HUES6 (cell line): ENCODE measurements at regions not wholly inside any gene's neighbourhood (a gene's known extent, or its start where the extent isn't known, plus 50 kb on each side); places are given as distances from the start of the nearest gene placed in this dataset.
"Not testable (repeated sequence)": the region's sequence is repeated elsewhere in the genome, so short reads cannot be mapped to it uniquely, and the experiment has no call there.

Source experiments
- H3K27ac ChIP-seq: 2 replicates; pipeline ENCODE4 v1.7.0; 2013; ENCODE audit warnings: low read depth, mild to moderate bottlenecking, low read length, inconsistent platforms
- H3K27me3 ChIP-seq: 2 replicates; pipeline ENCODE4 v1.6.1; 2013; ENCODE audit warnings: low read length; ENCODE audit not compliant: control insufficient read depth, insufficient read depth
- H3K36me3 ChIP-seq: 2 replicates; pipeline ENCODE4 v1.6.1; 2013; ENCODE audit warnings: low read length; ENCODE audit not compliant: control insufficient read depth, insufficient read depth
- H3K4me1 ChIP-seq: 2 replicates; pipeline ENCODE4 v1.6.1; 2013; ENCODE audit warnings: low read length; ENCODE audit not compliant: control insufficient read depth, insufficient read depth
- H3K4me3 ChIP-seq: 2 replicates; pipeline ENCODE4 v1.5.1; 2013; ENCODE audit warnings: low read depth, low read length
- H3K9ac ChIP-seq: one replicate; pipeline ENCODE4 v1.6.1; 2013; ENCODE audit warnings: mild to moderate bottlenecking, low read length
- H3K9me3 ChIP-seq: 2 replicates; pipeline ENCODE4 v1.6.1; 2013; ENCODE audit warnings: low read depth, low read length; ENCODE audit not compliant: control insufficient read depth, insufficient read depth

GRCh38 chr2:144125751-144126150 is 394.2 kb downstream of the ZEB2 start:
- no peak overlapping the region for H3K27ac ChIP-seq
- H3K36me3 ChIP-seq, result no peaks in the 10 kb centered on the region
- no peaks in the 10 kb centered on the region for H3K9me3 ChIP-seq
- no peak overlapping the region for H3K9ac ChIP-seq
- H3K4me1 ChIP-seq, result no peaks in the 10 kb centered on the region
- no peak overlapping the region for H3K4me3 ChIP-seq
- H3K27me3 ChIP-seq, result no peaks in the 10 kb centered on the region

DNA sequence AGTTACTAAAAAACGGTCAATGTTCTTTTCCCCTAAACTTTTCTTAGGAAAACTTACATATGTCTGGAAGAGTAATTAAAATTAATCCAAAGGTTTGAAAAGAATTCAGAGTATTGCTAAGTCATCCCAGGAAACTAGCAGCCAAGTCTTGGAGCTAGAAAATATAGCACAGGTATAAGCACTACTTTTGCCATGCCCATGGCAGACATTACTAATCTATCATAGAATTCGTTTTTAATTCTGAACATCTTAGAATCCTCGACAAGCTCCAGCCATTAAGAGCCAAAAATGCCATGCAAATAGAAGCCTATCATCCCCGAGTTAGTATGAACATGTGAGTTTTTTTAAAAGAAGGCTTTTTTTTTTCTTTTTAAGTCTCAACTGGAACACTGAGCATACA is 395.0 kb downstream of the ZEB2 start:
- H3K9ac ChIP-seq, result no peak overlapping the region
- no peak overlapping the region for H3K27ac ChIP-seq
- H3K4me1 ChIP-seq, result no peaks in the 10 kb centered on the region
- no peaks in the 10 kb centered on the region for H3K27me3 ChIP-seq
- no peaks in the 10 kb centered on the region for H3K36me3 ChIP-seq
- no peaks in the 10 kb centered on the region for H3K9me3 ChIP-seq
- no peak overlapping the region for H3K4me3 ChIP-seq

DNA sequence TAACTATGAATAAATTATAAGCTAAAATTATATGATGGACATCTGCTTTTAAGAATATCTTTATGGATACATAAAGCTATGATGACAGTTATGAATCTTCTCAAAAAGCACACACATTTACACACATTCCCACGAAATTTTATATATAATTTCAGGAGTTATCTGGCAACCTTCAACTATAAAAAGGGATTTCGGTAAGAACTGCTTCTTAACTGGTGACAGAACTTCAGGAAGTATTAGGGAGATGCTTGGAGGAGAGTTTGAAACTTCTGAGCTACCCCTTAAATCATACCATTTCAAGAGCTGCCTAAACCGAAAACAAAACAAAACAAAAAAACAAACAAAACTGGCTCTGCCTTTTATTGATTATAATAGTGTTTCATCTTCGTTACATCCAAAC is 399.4 kb downstream of the ZEB2 start:
- Histone ChIP-seq H3K27me3 (no peaks in the 10 kb centered on the region), H3K9me3 (no peaks in the 10 kb centered on the region), H3K9ac (no peak overlapping the region), H3K4me1 (no peaks in the 10 kb centered on the region), H3K4me3 (no peak overlapping the region), H3K27ac (no peak overlapping the region), H3K36me3 (no peaks in the 10 kb centered on the region)

DNA sequence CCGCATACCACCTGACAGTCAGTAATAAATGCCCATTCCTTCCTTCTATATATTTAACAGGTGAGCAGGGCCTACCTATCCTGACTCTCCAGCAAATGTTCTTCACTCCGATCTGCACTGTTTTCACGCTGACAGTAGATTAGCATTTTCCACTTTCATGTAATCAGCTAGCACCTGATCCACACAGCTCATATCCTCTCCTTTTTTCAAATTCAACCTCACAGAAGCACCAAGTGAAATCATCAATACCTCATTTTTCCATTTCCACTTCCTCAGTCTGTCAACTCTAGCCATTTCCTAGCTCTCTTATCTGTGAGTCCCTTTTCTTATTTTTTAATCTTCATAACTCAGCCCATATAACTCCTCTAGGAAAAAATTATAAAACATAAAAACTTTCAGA is 402.8 kb downstream of the ZEB2 start:
- Histone ChIP-seq H3K36me3 (no peaks in the 10 kb centered on the region), H3K4me3 (no peak overlapping the region), H3K27ac (no peak overlapping the region), H3K9me3 (no peaks in the 10 kb centered on the region; the same call in 1 of the 2 replicates), H3K27me3 (no peaks in the 10 kb centered on the region), H3K9ac (no peak overlapping the region), H3K4me1 (no peaks in the 10 kb centered on the region)

- H3K36me3 ChIP-seq, result no peaks in the 10 kb centered on the region
- no peaks in the 10 kb centered on the region for H3K4me1 ChIP-seq
- H3K27ac ChIP-seq, result no peak overlapping the region
- H3K9ac ChIP-seq, result no peak overlapping the region
- no peak overlapping the region for H3K4me3 ChIP-seq
- no peaks in the 10 kb centered on the region; the same call in 1 of the 2 replicates for H3K9me3 ChIP-seq
- H3K27me3 ChIP-seq, result no peaks in the 10 kb centered on the region
These were observed 404.1 kb downstream of the ZEB2 start for GRCh38 chr2:144115739-144116291.

DNA sequence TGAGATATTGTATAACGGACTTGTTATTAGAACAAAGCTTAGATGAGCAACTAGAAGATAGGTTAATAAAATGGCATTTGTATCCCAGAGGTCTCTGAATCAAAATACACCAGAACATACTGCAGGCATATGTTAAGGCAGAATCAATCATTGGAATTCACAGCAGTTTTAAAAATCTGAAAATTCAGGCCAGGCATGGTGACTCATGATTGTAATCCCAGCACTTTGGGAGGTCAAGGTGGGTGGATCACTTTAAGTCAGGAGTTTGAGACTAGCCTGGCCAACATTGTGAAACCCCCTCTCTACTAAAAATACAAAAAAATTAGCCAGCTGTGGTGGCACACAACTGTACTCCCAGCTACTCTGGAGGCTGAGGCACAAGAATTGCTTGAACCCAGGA is 405.2 kb downstream of the ZEB2 start:
- Histone ChIP-seq H3K9ac (no peak overlapping the region), H3K4me3 (no peak overlapping the region), H3K27ac (no peak overlapping the region), H3K4me1 (no peaks in the 10 kb centered on the region), H3K9me3 (no peaks in the 10 kb centered on the region; the same call in 1 of the 2 replicates), H3K36me3 (no peaks in the 10 kb centered on the region), H3K27me3 (no peaks in the 10 kb centered on the region)

DNA sequence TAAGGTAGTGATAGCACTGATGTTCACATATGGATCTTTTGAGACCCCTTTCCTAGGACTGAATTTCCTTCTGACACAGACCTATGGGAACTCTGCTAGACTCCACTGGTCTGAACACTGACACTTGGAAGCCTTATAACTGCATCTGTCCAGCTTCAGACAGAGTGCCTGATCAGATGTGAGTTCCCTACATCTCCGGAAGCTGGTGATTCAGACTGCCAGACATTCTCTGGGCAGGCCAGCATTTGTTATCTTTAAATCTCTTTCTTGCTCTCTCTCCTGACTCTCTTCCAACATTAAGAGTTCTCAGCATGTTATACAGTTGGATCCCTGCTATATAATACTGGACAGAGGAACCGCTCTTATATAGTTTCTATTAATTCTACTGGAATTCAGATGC is 408.5 kb downstream of the ZEB2 start:
- no peak overlapping the region for H3K9ac ChIP-seq
- H3K36me3 ChIP-seq, result no peaks in the 10 kb centered on the region
- no peaks in the 10 kb centered on the region for H3K27me3 ChIP-seq
- H3K4me3 ChIP-seq, result no peak overlapping the region
- H3K27ac ChIP-seq, result no peak overlapping the region
- no peaks in the 10 kb centered on the region for H3K4me1 ChIP-seq
- H3K9me3 ChIP-seq, result no peaks in the 10 kb centered on the region; the same call in 1 of the 2 replicates

GRCh38 chr2:144106104-144106503 is 413.8 kb downstream of the ZEB2 start:
- not testable (repeated sequence) for H3K27me3 ChIP-seq, H3K27ac ChIP-seq, H3K4me3 ChIP-seq, H3K4me1 ChIP-seq, H3K9ac ChIP-seq, H3K36me3 ChIP-seq
- peaks cover 17% of the 10 kb centered on the region for H3K9me3 ChIP-seq

- Histone ChIP-seq H3K4me1 (0 out of 2 replicates have a peak, but pooled peaks cover 4% of the 10 kb centered on the region), H3K27me3 (no peaks in the 10 kb centered on the region), H3K9ac (no peak overlapping the region), H3K27ac (no peak overlapping the region), H3K36me3 (no peaks in the 10 kb centered on the region), H3K4me3 (no peak overlapping the region), H3K9me3 (peaks cover 17% of the 10 kb centered on the region)
These were observed 417.5 kb downstream of the ZEB2 start for GRCh38 chr2:144102386-144102785.

DNA sequence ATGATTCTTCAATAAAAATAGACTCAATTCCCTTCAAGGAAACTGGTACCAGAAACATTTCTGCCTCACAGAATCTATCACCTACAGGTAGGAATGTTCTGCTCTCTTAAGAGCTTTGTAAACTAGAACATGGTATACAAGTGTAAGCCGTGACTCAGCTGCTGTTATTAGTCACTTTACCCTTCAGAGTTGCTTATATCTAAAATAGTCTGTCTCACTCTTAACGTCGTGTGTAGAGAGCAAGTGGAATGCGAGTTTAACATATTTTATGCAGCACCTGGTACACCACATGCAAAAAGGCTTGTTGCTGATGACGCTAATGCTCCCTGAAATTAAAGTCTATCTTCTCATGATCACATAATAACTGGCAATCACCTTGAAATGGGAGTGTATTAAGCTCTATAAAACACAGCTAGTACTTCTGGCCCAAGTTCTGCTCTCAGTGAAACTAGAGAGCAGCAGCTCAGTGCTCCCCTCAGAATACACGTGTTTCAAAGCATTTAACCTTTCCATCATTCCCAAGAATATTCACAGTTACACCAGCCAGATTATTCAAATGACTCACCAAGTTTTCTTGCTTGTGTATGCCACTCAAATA is 420.0 kb downstream of the ZEB2 start:
- H3K9ac ChIP-seq, result no peak overlapping the region
- H3K4me3 ChIP-seq, result no peak overlapping the region
- H3K9me3 ChIP-seq, result peaks cover 15% of the 10 kb centered on the region
- no peaks in the 10 kb centered on the region for H3K27me3 ChIP-seq
- no peak overlapping the region for H3K27ac ChIP-seq
- H3K36me3 ChIP-seq, result no peaks in the 10 kb centered on the region
- 0 out of 2 replicates have a peak, but pooled peaks cover 4% of the 10 kb centered on the region for H3K4me1 ChIP-seq

GRCh38 chr2:144099340-144099739 is 420.6 kb downstream of the ZEB2 start:
- H3K4me1 ChIP-seq, result 0 out of 2 replicates have a peak, but pooled peaks cover 4% of the 10 kb centered on the region
- H3K9me3 ChIP-seq, result peaks cover 10% of the 10 kb centered on the region; the same call in 1 of the 2 replicates
- no peaks in the 10 kb centered on the region for H3K27me3 ChIP-seq
- H3K9ac ChIP-seq, result no peak overlapping the region
- no peaks in the 10 kb centered on the region for H3K36me3 ChIP-seq
- H3K4me3 ChIP-seq, result no peak overlapping the region
- no peak overlapping the region for H3K27ac ChIP-seq
